Frontal cortex (tissue), 3 donors: ENCODE measurements at regions not wholly inside any gene's neighbourhood (a gene's known extent, or its start where the extent isn't known, plus 50 kb on each side); places are given as distances from the start of the nearest gene placed in this dataset.

Experiments used
- DNase-seq, 2 donors: peaks; one replicate each; pipeline ENCODE4 v3.0.0; 2012; ENCODE audit warnings: low spot score in 2 of 2
- FAIRE-seq: peaks from 2 replicates; lab custom pipeline; 2012; peaks lifted over from hg19 to GRCh38; lab: Jason Lieb, UNC
- donor health status: control.
- donor health status: control.
- donor health status: control.

DNA sequence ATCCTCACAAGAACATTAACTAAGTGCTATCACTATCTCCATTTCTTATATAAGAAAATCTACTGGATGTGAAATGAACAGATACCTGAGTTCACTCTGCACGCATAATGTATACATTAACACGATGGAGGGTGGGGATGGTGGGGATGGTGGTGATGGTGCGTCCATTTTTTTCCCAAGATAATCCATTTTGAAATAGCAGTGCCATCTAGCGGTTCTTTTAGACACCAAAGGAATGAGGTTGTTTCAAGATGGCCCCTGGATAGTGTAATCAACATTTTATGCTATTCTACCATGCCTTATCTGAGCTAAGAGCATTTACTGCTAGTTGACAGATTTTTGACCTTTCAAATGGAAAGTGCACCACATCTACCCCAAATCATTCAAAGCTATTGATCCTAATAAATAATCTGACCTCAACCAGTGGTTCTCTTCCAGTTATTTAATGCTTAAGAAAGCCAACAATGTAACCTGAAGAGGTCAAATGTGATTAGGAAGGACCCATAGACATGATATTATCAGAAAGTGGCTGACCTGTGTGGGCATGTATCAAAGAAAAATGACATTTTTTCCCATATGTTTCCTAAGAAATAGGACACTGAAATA lies 714.7 kb upstream of the TENM4 start:
- DNase-seq, result no peak
- FAIRE-seq, result no peak

- no peak for DNase-seq
- FAIRE-seq, result no peak
Observed at GRCh38 chr11:80146232-80146631, 705.4 kb upstream of the TENM4 start.

- DNase-seq (no peak), FAIRE-seq (no peak)
Observed at GRCh38 chr11:80144897-80145594, 704.2 kb upstream of the TENM4 start.

- DNase-seq (no peak), FAIRE-seq (no peak)
Observed at GRCh38 chr11:80136991-80137390, 696.2 kb upstream of the TENM4 start.

DNA sequence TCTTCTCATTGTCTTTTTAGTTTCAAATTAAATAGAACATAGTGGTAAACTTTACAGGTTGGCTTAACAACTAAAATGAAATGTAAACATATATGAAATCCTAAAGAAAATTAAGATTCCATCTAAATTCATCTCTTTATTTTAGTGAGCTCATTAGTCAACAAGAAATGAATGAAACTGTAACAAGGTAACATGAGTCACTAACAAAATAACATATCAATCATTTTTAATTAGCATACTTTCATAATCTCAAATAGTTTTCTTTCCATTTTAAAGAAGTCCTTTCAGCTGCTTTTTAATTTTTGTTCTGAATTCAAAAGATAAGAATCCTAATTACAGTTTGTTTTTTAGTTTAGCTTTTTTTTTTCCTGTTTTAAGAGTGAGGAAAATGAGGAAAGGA lies 688.6 kb upstream of the TENM4 start:
- DNase-seq, result no peak
- no peak for FAIRE-seq

DNA sequence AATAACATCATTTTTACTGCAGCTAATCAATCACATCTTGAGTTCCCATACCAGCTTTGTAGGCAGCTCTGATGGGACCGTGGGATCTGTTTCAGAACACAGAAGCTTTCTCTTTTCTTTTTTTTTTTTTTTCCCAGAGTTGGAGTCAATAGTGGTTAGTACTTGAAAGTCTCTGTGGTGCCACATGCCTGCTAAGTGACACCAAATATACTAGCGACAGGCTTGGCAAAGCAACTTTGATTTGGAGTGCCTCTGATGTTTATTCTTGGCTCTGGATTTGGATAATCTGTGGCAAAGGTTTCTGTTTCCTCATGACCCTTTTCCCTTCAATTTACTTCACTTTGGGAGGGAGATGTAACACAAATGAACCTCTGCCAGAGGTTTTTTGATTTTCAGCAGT lies 681.4 kb upstream of the TENM4 start:
- DNase-seq (no peak), FAIRE-seq (no peak)

- FAIRE-seq (no peak), DNase-seq (no peak)
Observed at GRCh38 chr11:80118073-80118472, 677.2 kb upstream of the TENM4 start.

DNA sequence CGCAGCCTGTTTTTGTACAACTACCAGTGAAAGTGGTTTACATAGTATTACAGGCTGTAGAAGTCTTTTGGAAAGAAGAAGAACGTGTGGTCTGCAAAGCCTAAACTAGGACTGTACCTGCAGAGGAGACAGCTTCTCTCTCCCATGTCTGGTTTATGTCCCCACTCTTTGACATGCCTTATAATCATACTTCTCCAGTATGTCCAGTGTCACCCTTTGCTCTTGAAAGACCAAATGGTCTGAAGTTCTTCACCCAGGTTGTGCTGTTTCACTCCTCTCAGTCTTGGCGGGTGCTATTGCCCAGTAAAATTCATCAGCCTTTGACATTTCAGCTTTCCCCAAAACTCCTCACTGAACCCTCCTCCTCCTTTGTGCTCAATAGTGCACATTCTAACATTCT lies 676.0 kb upstream of the TENM4 start:
- FAIRE-seq (no peak), DNase-seq (no peak)

GRCh38 chr11:80109652-80110051 lies 668.8 kb upstream of the TENM4 start:
- FAIRE-seq (no peak), DNase-seq (no peak)

GRCh38 chr11:80109031-80109430 lies 668.2 kb upstream of the TENM4 start:
- DNase-seq, result no peak

GRCh38 chr11:80107415-80107814 lies 666.6 kb upstream of the TENM4 start:
- DNase-seq (no peak), FAIRE-seq (no peak)

More at GRCh38 chr11:80109031-80109430, 668.2 kb upstream of the TENM4 start:
- FAIRE-seq, result no peak

DNA sequence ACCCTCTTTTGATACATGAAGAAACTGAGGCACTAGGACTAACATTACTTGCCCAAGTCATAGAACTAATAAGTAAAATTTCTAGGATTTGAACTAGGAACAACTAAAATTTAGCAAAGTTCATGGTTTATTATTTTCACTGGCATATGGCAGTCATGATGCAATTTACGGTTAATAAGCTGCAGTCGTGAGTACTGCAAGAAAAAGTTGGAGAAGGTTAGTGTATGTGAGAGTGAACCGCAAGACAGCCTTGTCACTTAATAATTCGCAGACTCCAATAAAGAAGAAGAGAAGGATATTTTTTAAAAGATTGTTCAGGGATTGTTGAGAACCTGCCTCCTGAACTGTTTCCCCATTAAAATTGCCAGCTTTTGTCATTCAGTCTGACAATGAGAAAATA lies 663.4 kb upstream of the TENM4 start:
- DNase-seq (no peak), FAIRE-seq (no peak)

- FAIRE-seq (no peak), DNase-seq (no peak)
Observed at GRCh38 chr11:80103142-80103859, 662.5 kb upstream of the TENM4 start.

DNA sequence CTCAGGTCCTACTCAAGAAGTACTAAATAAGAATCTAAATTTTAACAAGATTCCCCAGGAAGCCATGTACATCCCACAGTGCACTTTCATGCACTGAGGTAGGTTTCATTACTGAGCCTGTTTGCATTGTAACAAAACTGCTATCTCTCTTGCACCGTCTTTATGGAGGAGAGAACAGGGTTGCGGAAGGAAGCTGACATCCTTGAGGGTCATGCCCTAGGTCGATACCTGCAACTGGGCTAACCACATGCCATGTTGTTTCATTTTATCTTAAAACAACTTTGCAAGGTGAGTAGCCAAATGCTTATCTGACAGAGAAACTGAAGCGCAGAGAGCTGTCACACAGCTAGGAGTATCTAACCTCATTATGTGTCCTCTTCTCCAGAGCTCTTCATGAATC lies 656.3 kb upstream of the TENM4 start:
- DNase-seq, result no peak
- FAIRE-seq, result no peak

GRCh38 chr11:80096736-80097135 lies 655.9 kb upstream of the TENM4 start:
- DNase-seq (no peak), FAIRE-seq (no peak)

DNA sequence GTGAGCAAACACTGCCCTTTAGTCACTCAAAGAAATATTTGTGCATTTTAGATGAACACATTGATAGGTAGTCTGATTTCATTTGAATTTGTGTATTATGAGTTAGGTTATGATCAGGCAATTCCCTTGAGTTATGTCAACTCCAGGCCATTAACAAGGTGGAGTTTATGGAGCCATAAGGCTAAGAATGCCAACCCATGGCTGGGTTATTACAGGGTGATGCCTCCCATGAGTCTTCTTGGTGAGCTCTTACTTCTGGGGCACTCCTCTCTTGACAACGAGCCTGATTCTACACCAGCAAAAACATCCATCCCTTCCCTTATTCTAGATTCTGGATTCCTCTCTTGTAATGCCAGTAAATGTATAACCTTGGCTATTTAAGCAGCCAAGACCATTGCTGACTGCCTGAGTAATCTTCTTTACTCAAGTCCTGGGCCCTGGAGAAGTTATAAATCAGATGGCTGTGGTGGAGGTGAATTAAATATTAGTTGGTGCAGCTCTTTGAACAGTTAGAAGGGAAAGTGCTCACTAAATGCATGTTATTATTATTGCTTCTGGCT lies 645.7 kb upstream of the TENM4 start:
- FAIRE-seq, result no peak
- DNase-seq, result no peak

GRCh38 chr11:80085563-80085962 lies 644.7 kb upstream of the TENM4 start:
- DNase-seq, result no peak
- FAIRE-seq, result no peak

DNA sequence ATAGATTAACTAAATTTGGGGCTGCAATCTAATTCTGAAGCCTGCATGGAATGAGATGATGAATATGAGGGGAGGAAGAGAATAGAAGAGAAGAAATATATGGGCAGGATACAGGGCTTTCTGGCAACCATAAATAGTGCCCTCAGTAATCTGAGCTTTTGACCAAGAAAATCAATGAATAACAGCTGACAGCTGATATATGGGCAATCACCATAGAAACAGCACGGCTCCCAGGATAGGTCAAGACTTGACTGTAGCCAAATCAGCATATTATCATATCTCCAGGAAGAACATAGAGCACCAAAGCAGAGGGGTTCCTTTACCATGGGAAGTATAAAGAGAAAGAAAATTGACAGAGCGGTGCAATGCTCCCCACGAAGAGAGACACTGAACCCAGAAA lies 643.8 kb upstream of the TENM4 start:
- no peak for DNase-seq
- no peak for FAIRE-seq

- FAIRE-seq (no peak), DNase-seq (no peak)
Observed at GRCh38 chr11:80083531-80083951, 642.7 kb upstream of the TENM4 start.

DNA sequence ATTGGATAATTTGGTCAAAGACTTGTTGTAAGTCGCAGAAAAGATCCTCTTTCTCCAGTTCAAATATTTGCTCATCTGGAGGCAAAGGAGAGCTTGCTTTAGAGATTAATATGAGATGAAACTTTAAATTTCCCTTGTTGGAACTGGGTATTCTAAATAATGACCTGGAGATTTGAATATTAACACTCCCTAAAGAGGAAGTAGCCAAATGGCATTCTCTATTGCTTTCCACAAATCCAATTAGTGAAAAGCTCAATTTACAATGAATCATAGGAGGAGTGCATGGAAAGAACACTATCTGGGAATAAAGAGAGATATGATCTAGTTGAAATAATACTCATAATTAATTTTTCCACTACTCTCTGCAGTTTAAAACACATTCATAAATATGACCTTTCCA lies 641.6 kb upstream of the TENM4 start:
- no peak for FAIRE-seq
- no peak for DNase-seq

- DNase-seq (no peak), FAIRE-seq (no peak)
Observed at GRCh38 chr11:80077113-80077512, 636.3 kb upstream of the TENM4 start.
